Body of pancreas (tissue), 4 donors: ENCODE measurements at regions not wholly inside any gene's neighbourhood (a gene's known extent, or its start where the extent isn't known, plus 50 kb on each side); places are given as distances from the start of the nearest gene placed in this dataset.
"Not testable (repeated sequence)": the region's sequence is repeated elsewhere in the genome, so short reads cannot be mapped to it uniquely, and the experiment has no call there.

Experiments used
- ATAC-seq: fragments of 150-250 bp; one replicate; pipeline ENCODE4 v1.9.1; 2016
- DNase-seq, 4 donors: peaks; one replicate each; pipeline ENCODE4 v3.0.0-alpha.2; 2019
- H3K27ac ChIP-seq, 4 donors: fragments of 200-600 bp; sonication (generic); 1 replicate in 3 of 4; 2 replicates in 1 of 4; pipeline versions ENCODE4 v1.5.1 to v1.6.1; 2016 to 2019; ENCODE audit warnings: mild to moderate bottlenecking in 1 of 4, mixed read lengths in 1 of 4, moderate library complexity in 1 of 4
- H3K27me3 ChIP-seq, 2 donors: fragments of 200-600 bp; sonication (generic); one replicate each; pipeline ENCODE4 v1.6.0; 2016; ENCODE audit warnings: mild to moderate bottlenecking in 1 of 2
- H3K36me3 ChIP-seq, 2 donors: fragments of 200-600 bp; sonication (generic); replicated peaks in 1 of 2; 2 replicates each; pipeline ENCODE4 v1.5.1; 2016; ENCODE audit warnings: low read depth in 2 of 2; ENCODE audit not compliant: insufficient read depth in 1 of 2
- H3K4me1 ChIP-seq: fragments of 200-600 bp; sonication (generic); one replicate; pipeline ENCODE4 v1.6.0; 2016
- H3K4me3 ChIP-seq, 2 donors: fragments of 200-600 bp; sonication (generic); 1 replicate in 1 of 2; 2 replicates in 1 of 2; pipeline ENCODE4 v1.5.1; 2016 to 2019
- H3K9me3 ChIP-seq, 3 donors: fragments of 200-600 bp; sonication (generic); 1 replicate in 2 of 3; 2 replicates in 1 of 3; pipeline ENCODE4 v1.5.1; 2016
- CTCF ChIP-seq, 7 experiments: fragments of 450-650 bp in 4 of 7; fragments of 200-600 bp in 3 of 7; sonication (generic) in 3 of 7; IDR thresholded peaks; one replicate each; pipeline ENCODE4 v1.5.1; 2016 to 2019; ENCODE audit warnings: antibody characterized with exemption in 7 of 7
- POLR2A ChIP-seq, 3 donors: fragments of 450-650 bp; IDR thresholded peaks; one replicate each; pipeline ENCODE4 v1.6.1; 2016; ENCODE audit warnings: antibody characterized with exemption in 3 of 3, mild to moderate bottlenecking in 2 of 3
- WGBS, 2 donors: methylation state at CpG; one replicate each; pipeline ENCODE4 v1.1.5; 2017; 5-methylcytosine and 5-hydroxymethylcytosine counted together
- intact Hi-C: fragments of 100-400 bp; cut with DNase I; formaldehyde crosslinking; loops from one replicate; pipeline ENCODE4 v1.15.1; 2023

- no peak for DNase-seq
- Histone ChIP-seq H3K4me3 (no peak overlapping the region), H3K36me3 (no peaks in the 10 kb centered on the region), H3K9me3 (no peaks in the 10 kb centered on the region), H3K27me3 (no peaks in the 10 kb centered on the region), H3K4me1 (no peaks in the 10 kb centered on the region), H3K27ac (no peak overlapping the region)
- TF ChIP-seq POLR2A (IDR thresholded peaks at IDR 0.05) (no peak), CTCF (IDR thresholded peaks at IDR 0.05) (no peak)
- 11 to 20% methylated on average over 1 of the region's 1 CpG for WGBS, 2 donors
- intact Hi-C loops, result no loop called here
- no peak for ATAC-seq
Measured at GRCh38 chr5:155699385-155699784, 627.6 kb upstream of the SGCD start.

GRCh38 chr5:155700333-155700732, 626.6 kb upstream of the SGCD start:
- Histone ChIP-seq H3K36me3 (no peaks in the 10 kb centered on the region), H3K9me3 (no peaks in the 10 kb centered on the region), H3K4me1 (no peaks in the 10 kb centered on the region), H3K27ac (no peak overlapping the region), H3K27me3 (no peaks in the 10 kb centered on the region), H3K4me3 (no peak overlapping the region)
- intact Hi-C loops, result no loop called here
- no peak for TF ChIP-seq POLR2A (IDR thresholded peaks at IDR 0.05)
- TF ChIP-seq CTCF (IDR thresholded peaks at IDR 0.05), result no peak
- DNase-seq, result no peak
- WGBS, 2 donors, result 21 to 23% methylated on average over 3 of the region's 3 CpGs
- no peak for ATAC-seq

GRCh38 chr5:155711882-155712281, 615.1 kb upstream of the SGCD start:
- whole genome bisulfite sequencing, 2 donors, result 75 to 81% methylated on average over 1 of the region's 1 CpG
- Histone ChIP-seq H3K4me1 (no peaks in the 10 kb centered on the region), H3K27ac (no peak overlapping the region), H3K36me3 (no peaks in the 10 kb centered on the region), H3K27me3 (no peaks in the 10 kb centered on the region), H3K9me3 (no peaks in the 10 kb centered on the region), H3K4me3 (no peak overlapping the region)
- no peak for ATAC-seq
- TF ChIP-seq POLR2A (IDR thresholded peaks at IDR 0.05), result no peak
- no peak for TF ChIP-seq CTCF (IDR thresholded peaks at IDR 0.05)
- intact Hi-C loops, result no loop called here
- DNase-seq, result no peak

GRCh38 chr5:155714435-155714834, 612.5 kb upstream of the SGCD start:
- ATAC-seq, H3K27ac ChIP-seq, H3K27me3 ChIP-seq, DNase-seq, H3K9me3 ChIP-seq, intact Hi-C loops, H3K4me3 ChIP-seq, H3K4me1 ChIP-seq, H3K36me3 ChIP-seq: not testable (repeated sequence)
- WGBS, 2 donors, result 28 to 32% methylated on average over 2 of the region's 2 CpGs

GRCh38 chr5:155726267-155726666, 600.7 kb upstream of the SGCD start:
- TF ChIP-seq POLR2A (IDR thresholded peaks at IDR 0.05), result no peak
- no peak for TF ChIP-seq CTCF (IDR thresholded peaks at IDR 0.05)
- intact Hi-C loops, result no loop called here
- no peaks in the 10 kb centered on the region for H3K36me3 ChIP-seq
- H3K9me3 ChIP-seq, result no peaks in the 10 kb centered on the region
- no peak for ATAC-seq
- peak in 1 of 4 donors; percentile 11 for DNase-seq
- WGBS, 2 donors, result 4 to 10% methylated on average over 8 of the region's 8 CpGs
- no peak overlapping the region for H3K27ac ChIP-seq
- H3K4me1 ChIP-seq, result peaks cover 19% of the 10 kb centered on the region
- peaks cover 0 to 8% of the 10 kb centered on the region in 2 donors for H3K27me3 ChIP-seq
- no peak overlapping the region for H3K4me3 ChIP-seq
